ENCODE measurements at regions not wholly inside any gene's neighbourhood (a gene's known extent, or its start where the extent isn't known, plus 50 kb on each side); places are given as distances from the start of the nearest gene placed in this dataset.

GRCh38 chr7:35508623-35509400 is 186.1 kb downstream of the HERPUD2 start:
- intact Hi-C loops (cut with micrococcal nuclease) = no loop called here

GRCh38 chr7:35505066-35505465 is 189.9 kb downstream of the HERPUD2 start:
- intact Hi-C loops (cut with micrococcal nuclease) = no loop called here

GRCh38 chr7:35504365-35504764 is 190.6 kb downstream of the HERPUD2 start:
- intact Hi-C loops (cut with micrococcal nuclease) = no loop called here

- intact Hi-C loops (cut with micrococcal nuclease) = no loop called here
These were observed 193.3 kb downstream of the HERPUD2 start for GRCh38 chr7:35501681-35502080.

- intact Hi-C loops (cut with micrococcal nuclease) = no loop called here
These were observed 195.7 kb downstream of the HERPUD2 start for GRCh38 chr7:35499226-35499625.

- intact Hi-C loops (cut with micrococcal nuclease) = no loop called here
These were observed 196.5 kb downstream of the HERPUD2 start for GRCh38 chr7:35498416-35498815.

GRCh38 chr7:35495844-35496243 is 199.1 kb downstream of the HERPUD2 start:
- intact Hi-C loops (cut with micrococcal nuclease) = no loop called here

GRCh38 chr7:35495377-35495776 is 199.6 kb downstream of the HERPUD2 start:
- intact Hi-C loops (cut with micrococcal nuclease) = no loop called here

GRCh38 chr7:35494407-35494806 is 200.5 kb downstream of the HERPUD2 start:
- intact Hi-C loops (cut with micrococcal nuclease) = no loop called here

GRCh38 chr7:35492451-35493175 is 202.3 kb downstream of the HERPUD2 start:
- intact Hi-C loops (cut with micrococcal nuclease) = no loop called here

- intact Hi-C loops (cut with micrococcal nuclease) = no loop called here
These were observed 203.7 kb downstream of the HERPUD2 start for GRCh38 chr7:35491233-35491632.

- intact Hi-C loops (cut with micrococcal nuclease) = no loop called here
These were observed 207.1 kb downstream of the HERPUD2 start for GRCh38 chr7:35487841-35488240.

- intact Hi-C loops (cut with micrococcal nuclease) = no loop called here
These were observed 207.5 kb downstream of the HERPUD2 start for GRCh38 chr7:35487402-35487801.

- intact Hi-C loops (cut with micrococcal nuclease) = no loop called here
These were observed 209.5 kb downstream of the HERPUD2 start for GRCh38 chr7:35485436-35485835.

- intact Hi-C loops (cut with micrococcal nuclease) = no loop called here
These were observed 211.4 kb downstream of the HERPUD2 start for GRCh38 chr7:35483568-35483967.

GRCh38 chr7:35482231-35482630 is 212.7 kb downstream of the HERPUD2 start:
- intact Hi-C loops (cut with micrococcal nuclease) = no loop called here

GRCh38 chr7:35480806-35481205 is 214.1 kb downstream of the HERPUD2 start:
- intact Hi-C loops (cut with micrococcal nuclease) = no loop called here

- intact Hi-C loops (cut with micrococcal nuclease) = no loop called here
These were observed 217.3 kb downstream of the HERPUD2 start for GRCh38 chr7:35477609-35478008.

- intact Hi-C loops (cut with micrococcal nuclease) = no loop called here
These were observed 220.2 kb upstream of the TBX20 start for GRCh38 chr7:35474100-35474499.

- intact Hi-C loops (cut with micrococcal nuclease) = no loop called here
These were observed 214.7 kb upstream of the TBX20 start for GRCh38 chr7:35468606-35469005.

- intact Hi-C loops (cut with micrococcal nuclease) = no loop called here
These were observed 213.6 kb upstream of the TBX20 start for GRCh38 chr7:35467456-35467978.

- intact Hi-C loops (cut with micrococcal nuclease) = no loop called here
These were observed 212.0 kb upstream of the TBX20 start for GRCh38 chr7:35465791-35466336.
